ENCODE measurements at regions not wholly inside any gene's neighbourhood (a gene's known extent, or its start where the extent isn't known, plus 50 kb on each side); places are given as distances from the start of the nearest gene placed in this dataset.
A peak's percentile ranks its signal among the peaks of the same experiment; 100 is the strongest.

- DNase-seq (no peak), ATAC-seq (no peak)
- ChIA-PET CTCF (interaction anchor here (1.0 kb wide), 1 partner anchor 24 kb away, joined by 3 read pairs; no protein-coding TSS in a partner anchor), POLR2A (no interaction called here)
- no peaks in the 10 kb centered on the region for H3K27me3 Mint-ChIP-seq
- TF ChIP-seq, protein P1, sequence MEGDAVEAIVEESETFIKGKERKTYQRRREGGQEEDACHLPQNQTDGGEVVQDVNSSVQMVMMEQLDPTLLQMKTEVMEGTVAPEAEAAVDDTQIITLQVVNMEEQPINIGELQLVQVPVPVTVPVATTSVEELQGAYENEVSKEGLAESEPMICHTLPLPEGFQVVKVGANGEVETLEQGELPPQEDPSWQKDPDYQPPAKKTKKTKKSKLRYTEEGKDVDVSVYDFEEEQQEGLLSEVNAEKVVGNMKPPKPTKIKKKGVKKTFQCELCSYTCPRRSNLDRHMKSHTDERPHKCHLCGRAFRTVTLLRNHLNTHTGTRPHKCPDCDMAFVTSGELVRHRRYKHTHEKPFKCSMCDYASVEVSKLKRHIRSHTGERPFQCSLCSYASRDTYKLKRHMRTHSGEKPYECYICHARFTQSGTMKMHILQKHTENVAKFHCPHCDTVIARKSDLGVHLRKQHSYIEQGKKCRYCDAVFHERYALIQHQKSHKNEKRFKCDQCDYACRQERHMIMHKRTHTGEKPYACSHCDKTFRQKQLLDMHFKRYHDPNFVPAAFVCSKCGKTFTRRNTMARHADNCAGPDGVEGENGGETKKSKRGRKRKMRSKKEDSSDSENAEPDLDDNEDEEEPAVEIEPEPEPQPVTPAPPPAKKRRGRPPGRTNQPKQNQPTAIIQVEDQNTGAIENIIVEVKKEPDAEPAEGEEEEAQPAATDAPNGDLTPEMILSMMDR (IDR thresholded peaks at IDR 0.05): no peak
- intact Hi-C loops (cut with micrococcal nuclease): no loop called here
- no peak overlapping the region for H3K4me3 Mint-ChIP-seq
- peaks cover 21% of the 10 kb centered on the region for H3K4me1 Mint-ChIP-seq (ENCODE audit: low read depth)
- no peaks in the 10 kb centered on the region for H3K9me3 Mint-ChIP-seq
- no peak overlapping the region for H3K27ac Mint-ChIP-seq
- no peaks in the 10 kb centered on the region for H3K36me3 Mint-ChIP-seq (ENCODE audit: low read depth)
Observed at GRCh38 chr6:137365707-137366437, 128.3 kb downstream of the OLIG3 start.

DNA sequence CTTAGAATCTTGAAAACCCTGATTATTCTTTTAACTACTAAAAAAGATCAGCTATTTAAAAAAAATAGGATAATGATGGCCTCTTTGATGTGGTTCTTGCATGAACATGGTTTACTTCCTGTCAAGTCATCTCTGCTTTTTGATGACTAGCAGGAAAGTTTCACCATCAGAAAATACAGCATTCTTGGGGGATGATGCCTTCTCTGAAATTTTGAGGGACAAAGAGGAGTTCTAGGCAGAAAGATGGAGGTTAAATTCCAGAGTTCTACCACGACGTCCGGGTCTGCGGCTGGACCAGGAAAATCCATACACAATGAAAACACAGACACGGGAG lies 130.4 kb downstream of the OLIG3 start:
- no peak overlapping the region for H3K27ac Mint-ChIP-seq

GRCh38 chr6:137362878-137363804 lies 131.1 kb downstream of the OLIG3 start:
- H3K27ac Mint-ChIP-seq: no peak overlapping the region
- no peak overlapping the region for H3K4me3 Mint-ChIP-seq
- CTCF ChIA-PET: interaction anchor here (0.6 to 2.3 kb wide), 7 partner anchors 8 to 546 kb away, joined by 3 to 8 read pairs (median 4); no protein-coding TSS in a partner anchor
- intact Hi-C loops (cut with micrococcal nuclease): no loop called here
- H3K36me3 Mint-ChIP-seq (ENCODE audit: low read depth): no peaks in the 10 kb centered on the region
- peak; percentile 13 for ATAC-seq
- peaks cover 20% of the 10 kb centered on the region for H3K4me1 Mint-ChIP-seq (ENCODE audit: low read depth)
- H3K27me3 Mint-ChIP-seq: no peaks in the 10 kb centered on the region
- DNase-seq: no peak
- H3K9me3 Mint-ChIP-seq: no peaks in the 10 kb centered on the region
- TF ChIP-seq, protein P1 (IDR thresholded peaks at IDR 0.05): no peak
- POLR2A ChIA-PET: interaction anchor here (0.9 to 1.2 kb wide), 2 partner anchors 10 to 13 kb away, joined by 3 to 4 read pairs; no protein-coding TSS in a partner anchor

More for the DNA sequence above, 130.4 kb downstream of the OLIG3 start:
- Mint-ChIP-seq H3K9me3 (no peaks in the 10 kb centered on the region), H3K36me3 (ENCODE audit: low read depth) (no peaks in the 10 kb centered on the region), H3K4me3 (no peak overlapping the region), H3K27me3 (no peaks in the 10 kb centered on the region), H3K4me1 (ENCODE audit: low read depth) (peaks cover 20% of the 10 kb centered on the region)
- ChIA-PET POLR2A (interaction anchor here (0.9 to 1.2 kb wide), 2 partner anchors 9 to 12 kb away, joined by 3 to 4 read pairs; no protein-coding TSS in a partner anchor), CTCF (interaction anchor here (0.7 to 2.3 kb wide), 6 partner anchors 9 to 52 kb away, joined by 3 to 8 read pairs (median 4); no protein-coding TSS in a partner anchor)
- ATAC-seq (peak; percentile 51), DNase-seq (no peak)
- intact Hi-C loops (cut with micrococcal nuclease): no loop called here
- TF ChIP-seq, protein P1 (IDR thresholded peaks at IDR 0.05): no peak

GRCh38 chr6:137361701-137362100 lies 132.5 kb downstream of the OLIG3 start:
- POLR2A ChIA-PET: interaction anchor here (0.5 kb wide), 1 partner anchor 1512 kb away, joined by 3 read pairs; no protein-coding TSS in a partner anchor
- no peak for DNase-seq
- TF ChIP-seq, protein P1 (IDR thresholded peaks at IDR 0.05): no peak

More at GRCh38 chr6:137361701-137362100, 132.5 kb downstream of the OLIG3 start:
- CTCF ChIA-PET: interaction anchor here (0.8 kb wide), 1 partner anchor 54 kb away, joined by 4 read pairs; no protein-coding TSS in a partner anchor
- Mint-ChIP-seq H3K4me1 (ENCODE audit: low read depth) (peaks cover 20% of the 10 kb centered on the region), H3K36me3 (ENCODE audit: low read depth) (no peaks in the 10 kb centered on the region), H3K27ac (no peak overlapping the region), H3K9me3 (no peaks in the 10 kb centered on the region), H3K4me3 (no peak overlapping the region), H3K27me3 (no peaks in the 10 kb centered on the region)
- intact Hi-C loops (cut with micrococcal nuclease): no loop called here
- ATAC-seq: no peak
